ENCODE measurements at regions not wholly inside any gene's neighbourhood (a gene's known extent, or its start where the extent isn't known, plus 50 kb on each side); places are given as distances from the start of the nearest gene placed in this dataset.

DNA sequence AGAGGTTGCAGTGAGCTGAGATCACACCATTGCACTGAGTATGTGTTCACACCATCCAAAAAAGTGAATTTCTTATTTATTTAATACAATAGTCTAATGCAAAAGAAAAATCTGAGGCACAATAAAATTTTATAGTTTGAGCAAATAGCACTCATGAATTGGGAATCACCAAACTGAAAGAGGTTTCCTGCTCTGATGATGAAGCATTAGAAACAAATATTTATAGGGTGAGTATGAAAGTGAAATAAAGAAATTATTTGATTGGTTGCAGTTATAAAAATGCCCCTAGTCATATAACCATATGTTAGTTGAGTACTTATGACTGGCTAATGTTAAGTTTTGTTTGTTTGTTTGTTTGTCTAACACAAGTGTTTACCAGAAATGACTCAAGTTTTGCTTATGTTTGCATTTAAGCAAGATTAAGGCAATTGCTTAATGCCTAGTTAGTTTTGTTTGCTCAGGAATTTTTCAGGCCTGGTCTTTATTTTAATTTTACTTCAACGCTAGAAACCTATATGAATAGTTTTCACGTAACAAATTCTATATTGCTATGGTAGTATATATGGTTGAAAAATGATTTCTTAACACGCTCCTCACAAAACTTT, 151.5 kb upstream of the FAM83B start:
- Mint-ChIP-seq H3K4me3 (no peak overlapping the region), H3K27me3 (ENCODE audit: low read depth) (no peaks in the 10 kb centered on the region), H3K9me3 (no peaks in the 10 kb centered on the region), H3K4me1 (ENCODE audit: low read depth) (no peaks in the 10 kb centered on the region), H3K36me3 (ENCODE audit: low read depth) (no peaks in the 10 kb centered on the region), H3K27ac (no peak overlapping the region)
- no peak for DNase-seq (ENCODE audit: low spot score)

DNA sequence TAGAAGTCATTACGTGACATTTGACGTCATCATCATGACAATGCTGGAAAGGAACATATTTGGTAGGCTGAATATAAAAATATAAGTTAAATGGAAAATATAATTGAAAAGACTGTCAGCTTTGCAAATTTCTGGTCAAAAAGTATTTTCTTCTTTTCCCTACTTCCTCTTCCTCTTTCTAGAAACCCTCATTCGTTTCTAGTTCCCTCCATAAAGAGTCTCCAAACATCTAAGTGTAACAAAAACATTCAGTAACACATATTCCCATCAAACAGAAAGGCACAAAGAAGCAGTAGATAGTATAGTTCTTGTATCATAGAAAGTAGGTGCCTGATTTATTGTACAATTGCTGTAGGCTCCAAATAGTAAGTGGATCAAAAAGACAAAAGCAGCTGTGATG, 150.8 kb upstream of the FAM83B start:
- no peaks in the 10 kb centered on the region for H3K27me3 Mint-ChIP-seq (ENCODE audit: low read depth)
- no peaks in the 10 kb centered on the region for H3K4me1 Mint-ChIP-seq (ENCODE audit: low read depth)
- H3K4me3 Mint-ChIP-seq = no peak overlapping the region
- no peaks in the 10 kb centered on the region for H3K9me3 Mint-ChIP-seq
- no peak for DNase-seq (ENCODE audit: low spot score)
- no peaks in the 10 kb centered on the region for H3K36me3 Mint-ChIP-seq (ENCODE audit: low read depth)
- H3K27ac Mint-ChIP-seq = no peak overlapping the region

- Mint-ChIP-seq H3K9me3 (no peaks in the 10 kb centered on the region), H3K27ac (no peak overlapping the region), H3K4me1 (ENCODE audit: low read depth) (no peaks in the 10 kb centered on the region), H3K36me3 (ENCODE audit: low read depth) (no peaks in the 10 kb centered on the region), H3K27me3 (ENCODE audit: low read depth) (no peaks in the 10 kb centered on the region), H3K4me3 (no peak overlapping the region)
- DNase-seq (ENCODE audit: low spot score) = no peak
Observed at GRCh38 chr6:54697424-54697823, 149.1 kb upstream of the FAM83B start.

DNA sequence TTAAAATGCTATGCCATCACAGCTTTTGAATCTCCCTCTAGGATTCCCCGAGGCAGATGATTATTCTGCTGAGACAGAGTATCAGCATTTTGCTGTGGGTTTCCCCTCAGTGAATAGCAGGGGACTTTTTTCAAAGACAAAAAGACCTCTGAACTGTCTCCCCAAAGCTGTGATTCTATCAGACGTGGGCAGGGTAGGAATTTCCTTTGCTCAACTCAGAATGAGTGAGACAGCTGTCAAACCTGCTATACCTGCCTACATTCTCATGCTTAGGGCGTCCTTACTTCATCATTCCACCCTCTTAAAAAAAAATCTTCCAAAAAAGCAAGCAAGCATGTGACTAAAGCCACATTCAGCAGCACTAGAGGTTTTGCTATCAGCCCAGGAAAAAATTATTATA, 147.6 kb upstream of the FAM83B start:
- Mint-ChIP-seq H3K9me3 (no peaks in the 10 kb centered on the region), H3K4me1 (ENCODE audit: low read depth) (no peaks in the 10 kb centered on the region), H3K27me3 (ENCODE audit: low read depth) (no peaks in the 10 kb centered on the region), H3K4me3 (no peak overlapping the region), H3K36me3 (ENCODE audit: low read depth) (no peaks in the 10 kb centered on the region), H3K27ac (no peak overlapping the region)
- no peak for DNase-seq (ENCODE audit: low spot score)

DNA sequence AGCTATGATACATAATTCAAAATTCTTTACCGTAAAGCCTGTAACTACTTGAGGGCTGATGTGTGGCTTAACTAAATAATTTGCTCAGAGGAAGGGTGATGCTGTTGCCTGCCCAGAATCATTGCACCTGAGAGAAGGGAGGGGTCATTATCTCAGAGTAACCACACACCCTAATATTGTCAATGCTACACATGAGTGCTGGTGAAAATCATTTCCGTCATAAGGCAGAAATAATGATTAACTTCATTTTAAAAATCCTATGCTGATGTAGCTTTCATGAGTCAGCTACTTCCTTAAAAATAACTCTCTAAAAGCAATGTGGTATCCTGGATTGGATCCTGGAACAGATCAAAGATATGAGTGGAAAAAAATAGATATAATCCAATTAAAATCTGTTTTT, 146.4 kb upstream of the FAM83B start:
- no peaks in the 10 kb centered on the region for H3K27me3 Mint-ChIP-seq (ENCODE audit: low read depth)
- no peak for DNase-seq (ENCODE audit: low spot score)
- no peak overlapping the region for H3K27ac Mint-ChIP-seq
- H3K36me3 Mint-ChIP-seq (ENCODE audit: low read depth) = no peaks in the 10 kb centered on the region
- no peak overlapping the region for H3K4me3 Mint-ChIP-seq
- no peaks in the 10 kb centered on the region for H3K4me1 Mint-ChIP-seq (ENCODE audit: low read depth)
- no peaks in the 10 kb centered on the region for H3K9me3 Mint-ChIP-seq

DNA sequence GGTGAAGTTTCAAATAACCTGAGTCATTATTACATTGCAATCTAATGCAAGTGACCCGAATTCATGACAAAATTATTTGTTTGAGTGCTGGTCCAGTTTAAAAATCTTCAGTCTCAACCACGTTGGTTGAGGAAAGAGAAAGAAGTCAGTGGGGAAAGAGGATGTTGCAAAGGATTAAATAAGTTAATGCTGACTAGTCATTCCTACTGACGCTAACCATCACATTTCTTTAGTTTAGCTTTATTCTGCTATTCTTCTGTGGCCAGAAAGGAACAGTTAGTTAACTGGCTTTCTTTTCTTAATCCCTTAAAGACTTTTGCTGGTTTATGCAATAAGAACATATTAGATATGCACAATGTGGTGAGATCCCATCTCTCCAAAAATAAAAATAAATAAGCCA, 143.8 kb upstream of the FAM83B start:
- no peaks in the 10 kb centered on the region for H3K4me1 Mint-ChIP-seq (ENCODE audit: low read depth)
- no peak for DNase-seq (ENCODE audit: low spot score)
- H3K27me3 Mint-ChIP-seq (ENCODE audit: low read depth) = no peaks in the 10 kb centered on the region
- no peaks in the 10 kb centered on the region for H3K36me3 Mint-ChIP-seq (ENCODE audit: low read depth)
- H3K9me3 Mint-ChIP-seq = no peaks in the 10 kb centered on the region
- H3K4me3 Mint-ChIP-seq = no peak overlapping the region
- no peak overlapping the region for H3K27ac Mint-ChIP-seq

DNA sequence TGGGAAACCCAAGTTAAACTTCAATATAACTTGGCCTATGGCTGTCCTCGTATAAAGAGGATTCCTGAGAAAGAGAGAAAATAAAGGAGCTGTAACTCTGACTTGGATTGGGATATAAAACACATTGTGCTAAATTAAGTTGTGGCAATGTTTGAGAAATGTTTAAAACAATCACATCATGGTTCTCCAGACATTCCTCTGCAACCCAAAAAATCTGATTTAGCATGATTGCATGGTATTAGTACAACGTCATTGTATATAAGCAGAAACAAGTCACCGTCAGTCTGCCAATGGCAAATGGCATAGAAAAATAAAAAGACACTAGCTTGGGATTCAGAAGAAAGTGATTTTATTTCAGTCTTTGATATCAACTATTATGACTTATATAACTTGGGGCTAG, 140.2 kb upstream of the FAM83B start:
- H3K9me3 Mint-ChIP-seq = no peaks in the 10 kb centered on the region
- H3K27me3 Mint-ChIP-seq (ENCODE audit: low read depth) = no peaks in the 10 kb centered on the region
- DNase-seq (ENCODE audit: low spot score) = no peak
- H3K4me1 Mint-ChIP-seq (ENCODE audit: low read depth) = no peaks in the 10 kb centered on the region
- no peak overlapping the region for H3K4me3 Mint-ChIP-seq
- no peaks in the 10 kb centered on the region for H3K36me3 Mint-ChIP-seq (ENCODE audit: low read depth)
- no peak overlapping the region for H3K27ac Mint-ChIP-seq

- no peak for DNase-seq (ENCODE audit: low spot score)
- H3K27me3 Mint-ChIP-seq (ENCODE audit: low read depth) = no peaks in the 10 kb centered on the region
- no peaks in the 10 kb centered on the region for H3K9me3 Mint-ChIP-seq
- no peaks in the 10 kb centered on the region for H3K36me3 Mint-ChIP-seq (ENCODE audit: low read depth)
- H3K27ac Mint-ChIP-seq = no peak overlapping the region
- H3K4me3 Mint-ChIP-seq = no peak overlapping the region
- H3K4me1 Mint-ChIP-seq (ENCODE audit: low read depth) = no peaks in the 10 kb centered on the region
Observed at GRCh38 chr6:54706844-54707605, 139.5 kb upstream of the FAM83B start.

- DNase-seq (ENCODE audit: low spot score) = no peak
- Mint-ChIP-seq H3K36me3 (ENCODE audit: low read depth) (no peaks in the 10 kb centered on the region), H3K4me1 (ENCODE audit: low read depth) (no peaks in the 10 kb centered on the region), H3K9me3 (no peaks in the 10 kb centered on the region), H3K27ac (no peak overlapping the region), H3K4me3 (no peak overlapping the region), H3K27me3 (ENCODE audit: low read depth) (no peaks in the 10 kb centered on the region)
Observed at GRCh38 chr6:54710456-54710855, 136.1 kb upstream of the FAM83B start.

- no peak for DNase-seq (ENCODE audit: low spot score)
- Mint-ChIP-seq H3K27ac (no peak overlapping the region), H3K4me1 (ENCODE audit: low read depth) (no peaks in the 10 kb centered on the region), H3K36me3 (ENCODE audit: low read depth) (no peaks in the 10 kb centered on the region), H3K4me3 (no peak overlapping the region), H3K27me3 (ENCODE audit: low read depth) (no peaks in the 10 kb centered on the region), H3K9me3 (no peaks in the 10 kb centered on the region)
Observed at GRCh38 chr6:54716010-54716409, 130.6 kb upstream of the FAM83B start.

DNA sequence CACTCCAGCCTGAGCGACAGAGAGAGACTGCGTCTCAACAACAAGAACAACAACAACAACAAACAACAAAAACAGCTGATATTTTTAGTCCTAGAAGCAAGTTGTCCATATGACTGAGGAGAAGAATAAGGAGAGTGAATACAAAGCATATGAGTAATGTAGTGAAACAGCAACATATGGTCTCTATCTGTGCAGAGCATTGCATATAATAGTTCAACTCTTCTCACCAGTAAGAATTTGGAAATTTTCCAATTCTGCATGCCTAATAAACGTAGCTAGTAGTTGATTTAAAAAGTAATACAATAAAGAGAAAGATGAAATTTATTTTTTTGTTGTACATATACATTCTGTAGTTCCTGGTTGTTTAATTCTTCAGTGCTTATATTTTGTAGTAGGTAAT, 129.7 kb upstream of the FAM83B start:
- no peaks in the 10 kb centered on the region for H3K9me3 Mint-ChIP-seq
- DNase-seq (ENCODE audit: low spot score) = no peak
- no peak overlapping the region for H3K4me3 Mint-ChIP-seq
- H3K27ac Mint-ChIP-seq = no peak overlapping the region
- no peaks in the 10 kb centered on the region for H3K36me3 Mint-ChIP-seq (ENCODE audit: low read depth)
- no peaks in the 10 kb centered on the region for H3K4me1 Mint-ChIP-seq (ENCODE audit: low read depth)
- H3K27me3 Mint-ChIP-seq (ENCODE audit: low read depth) = no peaks in the 10 kb centered on the region

GRCh38 chr6:54717849-54718455, 128.6 kb upstream of the FAM83B start:
- Mint-ChIP-seq H3K4me3 (no peak overlapping the region), H3K27me3 (ENCODE audit: low read depth) (no peaks in the 10 kb centered on the region), H3K4me1 (ENCODE audit: low read depth) (no peaks in the 10 kb centered on the region), H3K9me3 (no peaks in the 10 kb centered on the region), H3K27ac (no peak overlapping the region), H3K36me3 (ENCODE audit: low read depth) (no peaks in the 10 kb centered on the region)
- peak; percentile 8 for DNase-seq (ENCODE audit: low spot score)

DNA sequence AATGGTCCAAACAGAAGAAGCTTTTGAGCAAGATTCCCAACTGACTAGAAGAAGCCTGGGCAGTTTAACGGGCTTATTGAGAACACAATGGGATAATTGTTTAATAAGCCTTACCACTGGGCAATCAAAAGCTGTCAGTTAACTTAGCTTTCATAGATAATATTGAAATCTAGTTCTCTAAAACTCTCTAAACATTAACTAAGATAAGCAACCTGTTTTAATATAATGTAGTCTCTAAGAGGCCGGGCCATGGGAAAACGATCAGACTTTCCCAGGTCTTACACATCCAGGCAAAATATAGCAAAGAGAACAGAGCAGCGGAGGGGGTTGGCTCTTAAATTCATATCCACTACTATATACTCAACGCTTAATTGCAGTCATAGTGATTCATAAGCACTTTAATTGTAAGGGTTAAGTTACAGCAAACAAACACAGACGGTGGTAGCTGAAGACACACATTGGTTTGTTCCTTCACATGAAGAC, 128.0 kb upstream of the FAM83B start:
- Mint-ChIP-seq H3K27ac (no peak overlapping the region), H3K27me3 (ENCODE audit: low read depth) (no peaks in the 10 kb centered on the region), H3K4me1 (ENCODE audit: low read depth) (no peaks in the 10 kb centered on the region), H3K36me3 (ENCODE audit: low read depth) (no peaks in the 10 kb centered on the region), H3K9me3 (no peaks in the 10 kb centered on the region), H3K4me3 (no peak overlapping the region)
- no peak for DNase-seq (ENCODE audit: low spot score)

DNA sequence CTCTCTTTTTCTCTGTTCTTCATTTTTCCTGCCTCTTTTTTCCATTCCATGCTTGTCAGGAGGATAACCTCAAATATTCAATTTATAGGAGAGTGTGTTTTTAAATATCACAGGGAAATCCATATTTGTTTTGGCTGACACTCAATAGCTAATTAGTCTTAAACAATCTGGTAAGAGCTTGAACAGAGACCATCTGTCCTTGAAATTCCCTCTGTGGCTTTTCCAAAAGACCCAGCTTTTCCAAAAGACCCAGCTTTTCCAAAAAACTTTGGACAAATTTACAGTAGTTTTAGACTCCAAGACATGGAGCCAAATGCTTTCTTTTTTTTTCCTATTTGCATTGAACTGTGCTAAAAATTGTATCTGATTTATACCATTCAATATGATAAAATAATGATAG, 127.4 kb upstream of the FAM83B start:
- Mint-ChIP-seq H3K27ac (no peak overlapping the region), H3K4me3 (no peak overlapping the region), H3K27me3 (ENCODE audit: low read depth) (no peaks in the 10 kb centered on the region), H3K9me3 (no peaks in the 10 kb centered on the region), H3K36me3 (ENCODE audit: low read depth) (no peaks in the 10 kb centered on the region), H3K4me1 (ENCODE audit: low read depth) (no peaks in the 10 kb centered on the region)
- DNase-seq (ENCODE audit: low spot score) = no peak

Measured in T-helper 2 cell treated with Interferon-gamma antibody and Interleukin-4, amounts not matched to agents 5 μg/mL and 100 μg/mL, for 36 hours (primary cell).